ENCODE measurements at regions not wholly inside any gene's neighbourhood (a gene's known extent, or its start where the extent isn't known, plus 50 kb on each side); places are given as distances from the start of the nearest gene placed in this dataset.

- TF ChIP-seq POLR2A (IDR thresholded peaks at IDR 0.05; ENCODE audit: low read length) (no peak), GATA1 (IDR thresholded peaks at IDR 0.05; ENCODE audit: low read depth, low read length) (no peak)
These were observed 61.3 kb downstream of the FOXA2 start for GRCh38 chr20:22523128-22523498.

Measured in erythroblast (primary cell).